Activated gamma-delta T cell (primary cell): ENCODE measurements at regions not wholly inside any gene's neighbourhood (a gene's known extent, or its start where the extent isn't known, plus 50 kb on each side); places are given as distances from the start of the nearest gene placed in this dataset.

Experiments used
- DNase-seq: peaks from one replicate; lab custom pipeline; 2025; lab: John Stamatoyannopoulos, UW

DNA sequence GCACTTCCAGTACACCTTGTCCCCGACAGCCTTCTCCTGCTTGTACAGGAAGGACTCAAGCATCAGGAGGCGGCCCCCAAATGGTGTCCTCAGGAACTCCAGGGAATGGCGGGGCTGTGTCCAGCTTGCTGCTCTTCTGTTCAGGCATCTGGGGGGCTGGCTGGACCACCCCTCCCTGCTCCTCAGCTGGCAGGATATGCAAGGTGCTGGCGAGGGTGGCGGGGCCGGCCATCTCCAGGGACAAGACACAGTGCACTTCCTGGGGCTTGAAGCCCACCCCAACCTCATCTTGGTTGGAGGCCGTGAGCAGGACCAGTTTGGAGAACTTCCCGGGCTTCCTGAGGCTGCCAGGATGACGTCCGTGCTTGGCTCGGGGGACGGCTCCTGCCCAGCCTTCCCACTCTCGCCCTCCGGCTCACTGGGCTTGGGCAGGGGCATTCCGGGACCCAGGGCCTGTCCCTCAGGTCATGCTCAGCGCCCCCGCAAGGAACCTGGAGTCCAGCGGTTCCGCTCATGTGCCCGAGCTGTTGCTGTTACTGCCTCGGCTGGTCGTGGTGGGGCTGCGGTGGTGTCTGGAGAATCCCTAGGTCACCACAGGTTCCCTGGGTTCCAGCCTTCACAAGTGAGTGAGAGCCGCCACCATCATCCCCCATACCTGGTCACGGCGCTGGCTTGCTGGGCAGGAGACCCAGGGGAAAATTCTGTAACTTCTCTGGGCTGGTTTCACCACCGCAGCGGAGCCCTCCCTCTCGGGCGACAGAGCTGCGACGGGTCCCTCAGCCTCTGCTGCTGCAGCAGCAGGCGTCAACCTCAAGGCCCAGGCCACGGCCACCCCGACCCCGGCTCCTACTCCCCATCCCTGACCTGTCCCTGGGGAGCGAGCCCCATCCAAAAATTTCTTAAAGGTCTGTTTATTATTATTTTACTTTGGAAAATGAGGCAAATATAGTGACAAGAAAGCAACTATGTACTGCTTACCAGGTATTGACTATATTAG lies 82.8 kb upstream of the FXR1 start:
- DNase-seq: peak; percentile 8

DNA sequence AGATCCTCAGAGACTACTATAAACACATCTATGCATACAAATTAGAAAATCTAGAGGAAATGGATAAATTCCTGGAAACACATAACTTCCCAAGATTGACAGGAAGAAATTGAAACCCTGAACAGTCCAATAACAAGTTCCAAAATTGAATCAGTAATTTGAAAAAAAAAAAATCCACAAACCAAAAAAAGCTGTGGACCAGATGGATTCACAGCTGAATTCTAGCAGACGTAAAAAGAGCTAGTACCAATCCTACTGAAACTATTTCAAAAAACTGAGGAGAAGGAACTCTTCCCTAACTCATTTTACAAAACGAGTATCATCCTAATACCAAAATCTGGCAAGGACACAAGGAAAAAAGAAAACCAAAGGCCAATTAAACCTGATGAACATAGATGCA lies 77.0 kb upstream of the FXR1 start:
- no peak for DNase-seq

DNA sequence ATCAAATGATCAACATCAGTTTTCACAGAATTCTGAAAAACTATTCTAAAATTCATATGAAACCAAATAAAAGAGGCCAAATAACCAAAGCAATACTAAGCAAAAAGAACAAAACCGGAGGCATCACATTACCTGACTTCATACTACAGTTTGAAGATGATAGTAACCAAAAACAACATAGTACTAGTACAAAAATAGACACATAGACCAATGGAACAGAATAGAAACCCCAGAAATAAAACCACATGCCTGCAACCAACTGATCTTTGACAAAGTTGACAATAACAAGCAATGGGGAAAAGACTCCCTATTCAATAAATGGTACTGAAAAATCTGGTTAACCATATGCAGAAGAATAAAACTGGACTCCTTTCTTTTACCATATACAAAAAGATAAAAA lies 75.7 kb upstream of the FXR1 start:
- DNase-seq: no peak

DNA sequence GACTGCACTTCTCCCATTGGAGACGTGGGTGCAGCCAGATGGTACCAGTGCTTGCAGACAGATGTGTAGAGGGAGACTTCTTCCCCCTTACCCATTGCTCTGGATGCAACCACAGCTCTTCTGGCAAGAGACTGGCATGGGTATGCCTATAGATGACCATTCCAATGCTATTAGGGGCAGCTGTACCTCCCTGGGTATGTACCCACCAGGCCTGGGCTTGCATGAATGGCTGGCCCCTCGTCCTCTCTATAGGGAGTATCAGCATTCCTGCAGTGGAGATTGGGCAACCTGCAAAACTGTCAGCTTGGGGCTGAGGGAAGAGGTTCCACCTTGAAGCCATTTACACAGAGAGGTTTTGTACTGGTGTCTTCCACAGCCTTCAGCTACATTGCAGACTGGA lies 57.6 kb upstream of the FXR1 start:
- DNase-seq: no peak

DNA sequence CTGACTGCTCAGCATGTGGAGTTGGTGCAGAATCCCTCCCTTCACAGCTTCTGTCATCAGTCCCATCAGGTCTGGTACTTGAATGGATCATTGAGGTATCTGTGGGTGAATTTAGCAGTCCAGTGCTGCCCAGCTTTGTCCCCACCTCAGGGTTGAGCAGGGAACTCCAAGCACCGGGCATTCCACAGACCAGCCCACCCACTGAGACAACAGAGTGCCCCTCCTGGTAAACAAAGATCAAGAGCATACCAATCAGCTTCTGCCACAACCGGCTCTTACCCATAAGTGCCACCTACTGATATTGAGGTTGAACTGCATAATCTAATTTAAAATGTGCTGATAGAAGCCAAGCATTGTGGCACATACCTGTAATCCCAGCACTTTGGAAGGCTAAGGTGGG lies 57.1 kb upstream of the FXR1 start:
- no peak for DNase-seq

DNA sequence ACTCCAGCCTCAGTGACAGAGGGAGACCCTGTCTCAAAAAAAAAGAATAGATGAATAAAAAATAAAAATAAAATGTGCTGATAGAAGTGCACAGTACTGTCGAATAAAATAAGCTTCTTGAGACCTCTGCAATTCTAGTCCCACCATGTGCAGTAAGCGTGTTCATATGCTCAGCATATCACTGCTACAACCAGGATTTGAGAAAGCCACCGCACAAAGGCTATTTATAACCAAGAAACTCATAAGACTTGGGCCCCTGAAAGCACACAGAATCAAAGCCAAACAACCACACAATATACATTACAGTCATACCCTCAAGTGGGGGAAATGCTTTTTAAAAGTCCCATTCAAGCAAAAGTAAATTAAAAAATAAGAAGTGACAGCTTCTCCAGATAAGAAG lies 56.5 kb upstream of the FXR1 start:
- no peak for DNase-seq

DNA sequence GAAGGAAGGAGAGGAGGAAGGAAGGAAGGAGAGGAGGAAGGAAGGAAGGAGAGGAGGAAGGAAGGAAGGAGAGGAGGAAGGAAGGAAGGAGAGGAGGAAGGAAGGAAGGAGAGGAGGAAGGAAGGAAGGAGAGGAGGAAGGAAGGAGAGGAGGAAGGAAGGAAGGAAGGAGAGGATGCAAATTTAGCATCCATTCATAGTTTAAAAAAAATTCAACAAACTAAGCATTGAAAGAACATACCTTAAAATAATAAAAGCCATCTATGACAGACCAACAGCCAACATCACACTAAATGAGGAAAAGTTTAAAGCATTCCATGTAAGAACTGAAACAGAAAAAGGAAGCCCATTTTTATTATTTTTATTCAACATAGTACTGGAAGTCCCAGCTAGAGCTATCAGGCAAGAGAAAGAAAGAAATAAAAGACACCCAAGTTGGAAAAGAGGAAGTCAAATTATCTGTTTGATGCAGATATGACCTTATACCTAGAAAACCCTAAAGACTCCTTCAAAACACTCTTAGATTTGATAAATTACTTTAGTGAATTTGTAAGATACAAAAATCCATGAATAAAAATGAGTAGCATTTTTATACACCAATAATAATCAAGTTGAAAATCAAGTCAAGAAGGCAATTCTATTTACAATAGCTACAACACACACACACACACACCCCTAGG lies 52.2 kb upstream of the FXR1 start:
- DNase-seq: no peak
